C4-2B (cell line): ENCODE measurements at regions not wholly inside any gene's neighbourhood (a gene's known extent, or its start where the extent isn't known, plus 50 kb on each side); places are given as distances from the start of the nearest gene placed in this dataset.
"Not testable (repeated sequence)": the region's sequence is repeated elsewhere in the genome, so short reads cannot be mapped to it uniquely, and the experiment has no call there.

Experiments
- H3K27ac ChIP-seq: fragments of 450-650 bp; 2 replicates; pipeline ENCODE4 v1.5.1; 2017
- ZFX ChIP-seq: fragments of 450-650 bp; IDR thresholded peaks from 2 replicates; pipeline ENCODE4 v1.6.1; 2017
- TF ChIP-seq, protein P1 (sequence below): fragments of 450-650 bp; conservative IDR thresholded peaks from 2 replicates; pipeline ENCODE4 v1.5.1; 2017; ENCODE audit warnings: mild to moderate bottlenecking

DNA sequence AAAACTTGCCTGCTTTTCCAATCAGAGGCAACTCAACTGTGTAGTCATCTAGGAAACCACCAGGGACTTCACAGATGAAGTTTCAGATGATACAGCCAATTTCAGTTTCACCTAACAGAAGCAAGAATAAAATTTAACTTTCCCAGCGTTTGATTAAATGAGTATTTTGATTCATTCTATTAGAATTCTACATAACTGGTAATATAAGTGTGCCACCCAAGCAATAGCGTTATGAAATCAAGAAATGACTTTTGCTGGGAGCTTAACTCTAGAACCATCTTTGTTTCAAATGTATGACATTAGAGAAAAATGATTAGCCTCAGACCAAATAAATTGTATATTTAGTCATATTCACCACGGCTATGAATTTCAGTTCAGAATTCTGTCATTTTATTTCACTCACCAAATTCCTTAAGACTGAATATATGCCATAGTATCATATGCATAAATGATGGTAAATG, 239.3 kb downstream of the NRIP1 start:
- H3K27ac ChIP-seq, result no peak overlapping the region
- TF ChIP-seq, protein P1, sequence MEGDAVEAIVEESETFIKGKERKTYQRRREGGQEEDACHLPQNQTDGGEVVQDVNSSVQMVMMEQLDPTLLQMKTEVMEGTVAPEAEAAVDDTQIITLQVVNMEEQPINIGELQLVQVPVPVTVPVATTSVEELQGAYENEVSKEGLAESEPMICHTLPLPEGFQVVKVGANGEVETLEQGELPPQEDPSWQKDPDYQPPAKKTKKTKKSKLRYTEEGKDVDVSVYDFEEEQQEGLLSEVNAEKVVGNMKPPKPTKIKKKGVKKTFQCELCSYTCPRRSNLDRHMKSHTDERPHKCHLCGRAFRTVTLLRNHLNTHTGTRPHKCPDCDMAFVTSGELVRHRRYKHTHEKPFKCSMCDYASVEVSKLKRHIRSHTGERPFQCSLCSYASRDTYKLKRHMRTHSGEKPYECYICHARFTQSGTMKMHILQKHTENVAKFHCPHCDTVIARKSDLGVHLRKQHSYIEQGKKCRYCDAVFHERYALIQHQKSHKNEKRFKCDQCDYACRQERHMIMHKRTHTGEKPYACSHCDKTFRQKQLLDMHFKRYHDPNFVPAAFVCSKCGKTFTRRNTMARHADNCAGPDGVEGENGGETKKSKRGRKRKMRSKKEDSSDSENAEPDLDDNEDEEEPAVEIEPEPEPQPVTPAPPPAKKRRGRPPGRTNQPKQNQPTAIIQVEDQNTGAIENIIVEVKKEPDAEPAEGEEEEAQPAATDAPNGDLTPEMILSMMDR, result no peak
- no peak for TF ChIP-seq ZFX

DNA sequence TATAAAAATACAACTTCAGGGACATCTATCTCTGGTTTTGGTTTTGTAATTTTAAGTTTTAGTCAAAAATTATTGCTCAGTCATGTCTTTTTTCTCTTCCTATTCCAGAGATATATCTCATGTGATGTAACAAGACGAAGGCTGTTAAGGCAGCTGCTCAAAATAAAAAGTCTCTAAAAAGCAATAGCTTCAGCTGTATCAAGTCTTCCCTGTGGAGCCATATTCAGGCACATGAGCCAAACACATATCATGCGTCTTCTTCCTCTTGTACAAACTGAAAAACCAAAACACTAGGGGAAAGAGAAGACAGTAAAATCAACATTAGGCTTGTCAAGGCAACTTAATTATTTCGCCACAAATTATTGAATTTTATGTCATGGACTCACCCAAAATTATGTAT, 240.7 kb downstream of the NRIP1 start:
- no peak overlapping the region for H3K27ac ChIP-seq
- no peak for TF ChIP-seq ZFX
- TF ChIP-seq, protein P1, result no peak

DNA sequence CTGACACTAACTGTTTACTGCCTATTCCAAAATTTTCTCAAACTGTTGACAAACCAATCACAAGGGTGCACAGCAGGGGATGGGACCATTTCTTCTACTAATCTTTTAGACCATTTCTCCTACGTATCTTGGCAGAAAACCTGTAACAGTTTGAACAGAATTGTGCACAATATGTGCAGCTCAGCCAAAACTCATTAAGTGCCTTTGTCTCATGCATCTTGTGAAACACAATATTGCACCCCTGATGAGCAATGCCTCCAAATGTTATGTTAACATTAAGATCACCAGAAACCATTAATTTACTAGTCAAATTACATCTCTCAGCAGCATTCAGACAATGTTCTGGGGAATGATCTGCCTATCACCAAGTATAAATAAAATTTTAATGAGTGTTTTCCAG, 247.5 kb downstream of the NRIP1 start:
- no peak overlapping the region for H3K27ac ChIP-seq
- TF ChIP-seq, protein P1, result no peak
- TF ChIP-seq ZFX, result no peak

DNA sequence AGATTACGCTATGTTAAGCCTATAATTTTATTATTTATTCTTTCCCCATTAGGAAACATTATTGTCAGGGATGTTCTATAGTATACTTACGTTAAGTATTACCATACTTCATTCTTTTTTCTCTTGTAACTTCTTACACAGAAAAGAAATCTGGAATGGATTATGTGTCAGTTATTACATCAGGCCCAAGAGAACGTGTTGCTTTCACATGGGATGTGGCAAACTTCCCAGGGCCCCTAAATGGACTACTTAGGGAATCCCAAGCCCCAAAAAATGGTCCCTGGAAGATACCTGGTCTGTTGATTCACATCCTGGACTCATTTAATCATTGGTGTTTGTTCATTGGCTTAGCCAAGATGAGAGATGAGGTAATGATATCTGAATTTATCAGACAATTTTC, 249.8 kb downstream of the NRIP1 start:
- H3K27ac ChIP-seq, result no peak overlapping the region
- no peak for TF ChIP-seq ZFX
- TF ChIP-seq, protein P1, result no peak

DNA sequence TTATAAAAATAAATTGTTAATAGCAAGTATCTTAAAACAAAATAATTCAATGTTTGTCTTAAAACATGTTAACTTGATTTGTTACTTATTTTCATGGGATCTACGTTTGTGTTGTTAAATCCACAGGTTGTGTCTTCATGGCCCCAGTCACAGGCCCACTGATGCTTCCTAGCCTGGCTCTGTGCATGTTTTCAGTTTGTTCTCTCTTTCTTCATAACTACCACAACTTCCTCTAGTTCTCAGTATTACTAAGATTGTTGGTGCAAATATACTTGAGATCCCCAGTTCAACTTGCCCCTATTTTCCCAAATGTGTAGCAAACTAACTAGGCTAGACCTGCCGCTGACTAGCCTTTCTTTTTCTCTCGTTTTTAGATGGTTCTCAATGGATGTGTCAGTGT, 250.5 kb downstream of the NRIP1 start:
- no peak overlapping the region for H3K27ac ChIP-seq
- TF ChIP-seq, protein P1, result no peak
- TF ChIP-seq ZFX, result no peak

DNA sequence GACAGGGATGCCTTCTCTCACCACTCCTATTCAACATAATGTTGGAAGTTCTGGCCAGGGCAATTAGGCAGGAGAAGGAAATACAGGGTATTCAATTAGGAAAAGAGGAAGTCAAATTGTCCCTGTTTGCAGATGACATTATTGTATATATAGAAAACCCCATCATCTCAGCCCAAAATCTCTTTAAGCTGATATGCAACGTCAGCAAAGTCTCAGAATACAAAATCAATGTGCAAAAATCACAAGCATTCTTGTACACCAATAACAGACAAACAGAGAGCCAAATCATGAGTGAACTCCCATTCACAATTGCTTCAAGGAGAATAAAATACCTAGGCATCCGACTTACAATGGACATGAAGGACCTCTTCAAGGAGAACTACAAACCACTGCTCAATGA, 258.1 kb upstream of the SAMSN1 start:
- H3K27ac ChIP-seq, result not testable (repeated sequence)

DNA sequence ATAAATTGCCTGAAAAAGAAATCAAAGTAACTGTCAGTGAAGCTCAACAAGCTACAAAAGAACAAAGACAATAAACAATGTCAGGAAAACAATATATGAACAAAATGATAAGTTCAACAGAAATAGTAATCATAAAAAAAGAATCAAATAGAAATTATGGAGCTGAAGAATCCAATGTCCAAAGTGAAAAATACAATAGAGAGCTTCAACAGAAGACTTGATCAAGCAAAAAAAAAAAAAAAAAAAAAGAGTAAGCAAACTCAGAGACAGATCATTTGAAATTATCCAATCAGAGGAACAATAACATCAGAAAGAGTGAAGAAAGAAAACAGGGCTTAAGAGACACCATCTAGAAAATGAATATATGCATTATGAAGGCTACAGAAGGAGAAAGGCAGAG, 251.4 kb upstream of the SAMSN1 start:
- H3K27ac ChIP-seq, result no peak overlapping the region
- TF ChIP-seq ZFX, result no peak
- TF ChIP-seq, protein P1, result no peak

DNA sequence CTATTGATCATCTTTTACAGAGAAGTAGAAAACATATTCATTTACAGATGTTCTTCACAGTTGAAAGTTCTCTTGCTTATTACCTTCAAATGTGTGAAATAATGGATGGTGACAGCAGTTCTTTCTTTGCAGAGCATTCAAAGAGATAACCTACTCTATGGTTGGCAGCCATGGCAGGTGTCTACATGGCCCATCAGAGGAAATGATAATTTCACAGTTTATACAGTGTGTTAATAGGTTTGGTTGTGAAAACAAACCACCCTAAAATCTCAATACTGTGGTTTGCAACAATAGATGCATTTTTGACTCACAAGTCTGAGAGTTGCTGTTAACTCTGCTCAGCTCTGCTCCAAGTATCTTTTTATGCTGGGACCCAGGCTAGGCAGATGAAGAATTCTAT, 241.2 kb upstream of the SAMSN1 start:
- TF ChIP-seq, protein P1, result no peak
- no peak for TF ChIP-seq ZFX
- no peak overlapping the region for H3K27ac ChIP-seq
